Endodermal cell (in vitro differentiated cells): ENCODE measurements at regions not wholly inside any gene's neighbourhood (a gene's known extent, or its start where the extent isn't known, plus 50 kb on each side); places are given as distances from the start of the nearest gene placed in this dataset.

Experiments used
- DNase-seq: peaks from one replicate; pipeline ENCODE4 v3.0.0-alpha.2; 2017
- H3K27ac ChIP-seq: 2 replicates; pipeline ENCODE4 v1.5.1; 2013; ENCODE audit warnings: mild to moderate bottlenecking, low read depth, low read length, moderate library complexity
- H3K27me3 ChIP-seq: 2 replicates; pipeline ENCODE4 v1.6.1; 2013; ENCODE audit warnings: mild to moderate bottlenecking, low read length, moderate library complexity; ENCODE audit not compliant: insufficient read depth, control insufficient read depth, poor library complexity, severe bottlenecking
- H3K36me3 ChIP-seq: 2 replicates; pipeline ENCODE4 v1.7.0; 2013; ENCODE audit warnings: mild to moderate bottlenecking, low read length, moderate library complexity; ENCODE audit not compliant: control insufficient read depth, insufficient read depth
- H3K4me1 ChIP-seq: one replicate; pipeline ENCODE4 v1.7.0; 2013; ENCODE audit warnings: low read length; ENCODE audit not compliant: control insufficient read depth, insufficient read depth
- H3K4me3 ChIP-seq: 2 replicates; pipeline ENCODE4 v1.5.1; 2013; ENCODE audit warnings: mild to moderate bottlenecking, low read length, moderate library complexity
- H3K9ac ChIP-seq: 2 replicates; pipeline ENCODE4 v1.6.1; 2013; ENCODE audit warnings: mild to moderate bottlenecking, low read length, moderate library complexity; ENCODE audit not compliant: poor library complexity, severe bottlenecking; ENCODE audit errors: extremely low read depth
- H3K9me3 ChIP-seq: 2 replicates; pipeline ENCODE4 v1.6.1; 2013; ENCODE audit warnings: mild to moderate bottlenecking, low read length, moderate library complexity; ENCODE audit not compliant: control insufficient read depth
- H3K27ac Mint-ChIP-seq: 2 replicates; pipeline ENCODE4 v1.8.0; 2020; ENCODE audit warnings: mixed read lengths
- H3K27me3 Mint-ChIP-seq: 2 replicates; pipeline ENCODE4 v1.8.0; 2021; ENCODE audit warnings: mild to moderate bottlenecking, mixed read lengths; ENCODE audit not compliant: insufficient read depth
- H3K36me3 Mint-ChIP-seq: 2 replicates; pipeline ENCODE4 v1.8.0; 2020; ENCODE audit warnings: low read depth, mixed read lengths
- H3K4me1 Mint-ChIP-seq: 2 replicates; pipeline ENCODE4 v1.8.0; 2020; ENCODE audit warnings: mixed read lengths
- H3K4me3 Mint-ChIP-seq: 2 replicates; pipeline ENCODE4 v1.8.0; 2020; ENCODE audit warnings: mild to moderate bottlenecking, moderate library complexity, mixed read lengths
- H3K9me3 Mint-ChIP-seq: 2 replicates; pipeline ENCODE4 v1.8.0; 2020; ENCODE audit warnings: mild to moderate bottlenecking, mixed read lengths
- CTCF ChIP-seq: fragments of 200-600 bp; sonication (generic); conservative IDR thresholded peaks from 2 replicates; pipeline ENCODE4 v1.5.0; 2021; ENCODE audit warnings: antibody characterized with exemption, mild to moderate bottlenecking
- WGBS, 2 experiments: methylation state at CpG; one replicate each; pipeline versions ENCODE4 v1.1.5 to v1.1.7; 2013; ENCODE audit warnings: missing lambda C conversion rate in 2 of 2, mixed read lengths in 1 of 2; ENCODE audit not compliant: insufficient coverage in 1 of 2, insufficient read length in 1 of 2; 5-methylcytosine and 5-hydroxymethylcytosine counted together

- Mint-ChIP-seq H3K27me3 (peaks cover 4% of the 10 kb centered on the region), H3K9me3 (no peaks in the 10 kb centered on the region), H3K4me3 (no peak overlapping the region), H3K4me1 (peaks cover 5% of the 10 kb centered on the region), H3K36me3 (no peaks in the 10 kb centered on the region), H3K27ac (no peak overlapping the region)
- Histone ChIP-seq H3K9ac (no peak overlapping the region), H3K9me3 (no peaks in the 10 kb centered on the region), H3K27me3 (peaks cover 8% of the 10 kb centered on the region), H3K27ac (no peak overlapping the region), H3K4me3 (no peak overlapping the region), H3K36me3 (no peaks in the 10 kb centered on the region), H3K4me1 (peaks cover 6% of the 10 kb centered on the region)
- no peak for TF ChIP-seq CTCF
- no peak for DNase-seq
- 79% methylated on average over 1 of the region's 1 CpG; no CpG with 5 or more reads in 1 of the 2 experiments for WGBS, 2 experiments
Observed at GRCh38 chr9:17865881-17866280, 287.0 kb downstream of the SH3GL2 start.

- no peak overlapping the region for H3K27ac ChIP-seq
- no peaks in the 10 kb centered on the region for H3K36me3 ChIP-seq
- WGBS, 2 experiments = 94 to 100% methylated on average over 2 of the region's 2 CpGs
- peaks cover 8% of the 10 kb centered on the region for H3K27me3 ChIP-seq
- H3K4me3 ChIP-seq = no peak overlapping the region
- H3K9me3 Mint-ChIP-seq = no peaks in the 10 kb centered on the region
- no peaks in the 10 kb centered on the region for H3K4me1 ChIP-seq
- TF ChIP-seq CTCF = no peak
- H3K27me3 Mint-ChIP-seq = peaks cover 4% of the 10 kb centered on the region
- no peaks in the 10 kb centered on the region for H3K9me3 ChIP-seq
- H3K36me3 Mint-ChIP-seq = no peaks in the 10 kb centered on the region
- DNase-seq = no peak
- H3K27ac Mint-ChIP-seq = no peak overlapping the region
- H3K4me1 Mint-ChIP-seq = no peaks in the 10 kb centered on the region
- no peak overlapping the region for H3K9ac ChIP-seq
- H3K4me3 Mint-ChIP-seq = no peak overlapping the region
Observed at GRCh38 chr9:17870722-17871121, 291.9 kb downstream of the SH3GL2 start.

GRCh38 chr9:17871213-17871890, 292.5 kb downstream of the SH3GL2 start:
- Histone ChIP-seq H3K27me3 (peaks cover 8% of the 10 kb centered on the region), H3K9me3 (no peaks in the 10 kb centered on the region), H3K4me1 (no peaks in the 10 kb centered on the region), H3K9ac (no peak overlapping the region), H3K27ac (no peak overlapping the region), H3K4me3 (no peak overlapping the region), H3K36me3 (no peaks in the 10 kb centered on the region)
- H3K4me1 Mint-ChIP-seq = no peaks in the 10 kb centered on the region
- H3K4me3 Mint-ChIP-seq = no peak overlapping the region
- no peak for TF ChIP-seq CTCF
- DNase-seq = no peak
- no peaks in the 10 kb centered on the region for H3K36me3 Mint-ChIP-seq
- no peak overlapping the region for H3K27ac Mint-ChIP-seq
- peaks cover 4% of the 10 kb centered on the region for H3K27me3 Mint-ChIP-seq
- 86 to 92% methylated on average over 1 to 2 of the region's 2 CpGs for WGBS, 2 experiments
- H3K9me3 Mint-ChIP-seq = no peaks in the 10 kb centered on the region
